ENCODE measurements at regions not wholly inside any gene's neighbourhood (a gene's known extent, or its start where the extent isn't known, plus 50 kb on each side); places are given as distances from the start of the nearest gene placed in this dataset.

- TF ChIP-seq, protein P1, sequence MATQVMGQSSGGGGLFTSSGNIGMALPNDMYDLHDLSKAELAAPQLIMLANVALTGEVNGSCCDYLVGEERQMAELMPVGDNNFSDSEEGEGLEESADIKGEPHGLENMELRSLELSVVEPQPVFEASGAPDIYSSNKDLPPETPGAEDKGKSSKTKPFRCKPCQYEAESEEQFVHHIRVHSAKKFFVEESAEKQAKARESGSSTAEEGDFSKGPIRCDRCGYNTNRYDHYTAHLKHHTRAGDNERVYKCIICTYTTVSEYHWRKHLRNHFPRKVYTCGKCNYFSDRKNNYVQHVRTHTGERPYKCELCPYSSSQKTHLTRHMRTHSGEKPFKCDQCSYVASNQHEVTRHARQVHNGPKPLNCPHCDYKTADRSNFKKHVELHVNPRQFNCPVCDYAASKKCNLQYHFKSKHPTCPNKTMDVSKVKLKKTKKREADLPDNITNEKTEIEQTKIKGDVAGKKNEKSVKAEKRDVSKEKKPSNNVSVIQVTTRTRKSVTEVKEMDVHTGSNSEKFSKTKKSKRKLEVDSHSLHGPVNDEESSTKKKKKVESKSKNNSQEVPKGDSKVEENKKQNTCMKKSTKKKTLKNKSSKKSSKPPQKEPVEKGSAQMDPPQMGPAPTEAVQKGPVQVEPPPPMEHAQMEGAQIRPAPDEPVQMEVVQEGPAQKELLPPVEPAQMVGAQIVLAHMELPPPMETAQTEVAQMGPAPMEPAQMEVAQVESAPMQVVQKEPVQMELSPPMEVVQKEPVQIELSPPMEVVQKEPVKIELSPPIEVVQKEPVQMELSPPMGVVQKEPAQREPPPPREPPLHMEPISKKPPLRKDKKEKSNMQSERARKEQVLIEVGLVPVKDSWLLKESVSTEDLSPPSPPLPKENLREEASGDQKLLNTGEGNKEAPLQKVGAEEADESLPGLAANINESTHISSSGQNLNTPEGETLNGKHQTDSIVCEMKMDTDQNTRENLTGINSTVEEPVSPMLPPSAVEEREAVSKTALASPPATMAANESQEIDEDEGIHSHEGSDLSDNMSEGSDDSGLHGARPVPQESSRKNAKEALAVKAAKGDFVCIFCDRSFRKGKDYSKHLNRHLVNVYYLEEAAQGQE (IDR thresholded peaks at IDR 0.05; ENCODE audit: borderline replicate concordance in 1 of 2, low read depth in 1 of 2, low read length in 2 of 2), result no peak
- TF ChIP-seq ZNF460 (CRISPR knock-in tag; IDR thresholded peaks at IDR 0.05; ENCODE audit: borderline replicate concordance), result no peak
- TF ChIP-seq ZSCAN5A (CRISPR knock-in tag; IDR thresholded peaks at IDR 0.05; ENCODE audit: borderline replicate concordance), result no peak
- no peak for TF ChIP-seq ATF7-NPFF (CRISPR knock-in tag; IDR thresholded peaks at IDR 0.05; ENCODE audit: low read depth)
- TF ChIP-seq, protein P2, sequence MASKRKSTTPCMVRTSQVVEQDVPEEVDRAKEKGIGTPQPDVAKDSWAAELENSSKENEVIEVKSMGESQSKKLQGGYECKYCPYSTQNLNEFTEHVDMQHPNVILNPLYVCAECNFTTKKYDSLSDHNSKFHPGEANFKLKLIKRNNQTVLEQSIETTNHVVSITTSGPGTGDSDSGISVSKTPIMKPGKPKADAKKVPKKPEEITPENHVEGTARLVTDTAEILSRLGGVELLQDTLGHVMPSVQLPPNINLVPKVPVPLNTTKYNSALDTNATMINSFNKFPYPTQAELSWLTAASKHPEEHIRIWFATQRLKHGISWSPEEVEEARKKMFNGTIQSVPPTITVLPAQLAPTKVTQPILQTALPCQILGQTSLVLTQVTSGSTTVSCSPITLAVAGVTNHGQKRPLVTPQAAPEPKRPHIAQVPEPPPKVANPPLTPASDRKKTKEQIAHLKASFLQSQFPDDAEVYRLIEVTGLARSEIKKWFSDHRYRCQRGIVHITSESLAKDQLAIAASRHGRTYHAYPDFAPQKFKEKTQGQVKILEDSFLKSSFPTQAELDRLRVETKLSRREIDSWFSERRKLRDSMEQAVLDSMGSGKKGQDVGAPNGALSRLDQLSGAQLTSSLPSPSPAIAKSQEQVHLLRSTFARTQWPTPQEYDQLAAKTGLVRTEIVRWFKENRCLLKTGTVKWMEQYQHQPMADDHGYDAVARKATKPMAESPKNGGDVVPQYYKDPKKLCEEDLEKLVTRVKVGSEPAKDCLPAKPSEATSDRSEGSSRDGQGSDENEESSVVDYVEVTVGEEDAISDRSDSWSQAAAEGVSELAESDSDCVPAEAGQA (IDR thresholded peaks at IDR 0.05; ENCODE audit: low read depth), result 0 out of 2 replicates have a peak, but pooled peaks have one; percentile 36
- TF ChIP-seq, protein P2 (CRISPR knock-in tag; IDR thresholded peaks at IDR 0.05; ENCODE audit: borderline replicate concordance), result no peak
- no peak for TF ChIP-seq ZNF329 (CRISPR knock-in tag; IDR thresholded peaks at IDR 0.05; ENCODE audit: low read depth)
- TF ChIP-seq, protein P3, sequence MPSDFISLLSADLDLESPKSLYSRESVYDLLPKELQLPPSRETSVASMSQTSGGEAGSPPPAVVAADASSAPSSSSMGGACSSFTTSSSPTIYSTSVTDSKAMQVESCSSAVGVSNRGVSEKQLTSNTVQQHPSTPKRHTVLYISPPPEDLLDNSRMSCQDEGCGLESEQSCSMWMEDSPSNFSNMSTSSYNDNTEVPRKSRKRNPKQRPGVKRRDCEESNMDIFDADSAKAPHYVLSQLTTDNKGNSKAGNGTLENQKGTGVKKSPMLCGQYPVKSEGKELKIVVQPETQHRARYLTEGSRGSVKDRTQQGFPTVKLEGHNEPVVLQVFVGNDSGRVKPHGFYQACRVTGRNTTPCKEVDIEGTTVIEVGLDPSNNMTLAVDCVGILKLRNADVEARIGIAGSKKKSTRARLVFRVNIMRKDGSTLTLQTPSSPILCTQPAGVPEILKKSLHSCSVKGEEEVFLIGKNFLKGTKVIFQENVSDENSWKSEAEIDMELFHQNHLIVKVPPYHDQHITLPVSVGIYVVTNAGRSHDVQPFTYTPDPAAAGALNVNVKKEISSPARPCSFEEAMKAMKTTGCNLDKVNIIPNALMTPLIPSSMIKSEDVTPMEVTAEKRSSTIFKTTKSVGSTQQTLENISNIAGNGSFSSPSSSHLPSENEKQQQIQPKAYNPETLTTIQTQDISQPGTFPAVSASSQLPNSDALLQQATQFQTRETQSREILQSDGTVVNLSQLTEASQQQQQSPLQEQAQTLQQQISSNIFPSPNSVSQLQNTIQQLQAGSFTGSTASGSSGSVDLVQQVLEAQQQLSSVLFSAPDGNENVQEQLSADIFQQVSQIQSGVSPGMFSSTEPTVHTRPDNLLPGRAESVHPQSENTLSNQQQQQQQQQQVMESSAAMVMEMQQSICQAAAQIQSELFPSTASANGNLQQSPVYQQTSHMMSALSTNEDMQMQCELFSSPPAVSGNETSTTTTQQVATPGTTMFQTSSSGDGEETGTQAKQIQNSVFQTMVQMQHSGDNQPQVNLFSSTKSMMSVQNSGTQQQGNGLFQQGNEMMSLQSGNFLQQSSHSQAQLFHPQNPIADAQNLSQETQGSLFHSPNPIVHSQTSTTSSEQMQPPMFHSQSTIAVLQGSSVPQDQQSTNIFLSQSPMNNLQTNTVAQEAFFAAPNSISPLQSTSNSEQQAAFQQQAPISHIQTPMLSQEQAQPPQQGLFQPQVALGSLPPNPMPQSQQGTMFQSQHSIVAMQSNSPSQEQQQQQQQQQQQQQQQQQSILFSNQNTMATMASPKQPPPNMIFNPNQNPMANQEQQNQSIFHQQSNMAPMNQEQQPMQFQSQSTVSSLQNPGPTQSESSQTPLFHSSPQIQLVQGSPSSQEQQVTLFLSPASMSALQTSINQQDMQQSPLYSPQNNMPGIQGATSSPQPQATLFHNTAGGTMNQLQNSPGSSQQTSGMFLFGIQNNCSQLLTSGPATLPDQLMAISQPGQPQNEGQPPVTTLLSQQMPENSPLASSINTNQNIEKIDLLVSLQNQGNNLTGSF (CRISPR knock-in tag; IDR thresholded peaks at IDR 0.05), result no peak
- TF ChIP-seq NR2F6 (IDR thresholded peaks at IDR 0.05), result no peak
- 0 out of 2 replicates have a peak, but pooled peaks have one; percentile 17 for TF ChIP-seq NR2F6 (CRISPR knock-in tag; IDR thresholded peaks at IDR 0.05)
- no peak for TF ChIP-seq POGK (CRISPR knock-in tag; conservative IDR thresholded peaks at IDR 0.05)
Observed at GRCh38 chr1:116316373-116316772, 56.7 kb upstream of the ATP1A1 start (continued).
